ENCODE measurements at regions not wholly inside any gene's neighbourhood (a gene's known extent, or its start where the extent isn't known, plus 50 kb on each side); places are given as distances from the start of the nearest gene placed in this dataset.

DNA sequence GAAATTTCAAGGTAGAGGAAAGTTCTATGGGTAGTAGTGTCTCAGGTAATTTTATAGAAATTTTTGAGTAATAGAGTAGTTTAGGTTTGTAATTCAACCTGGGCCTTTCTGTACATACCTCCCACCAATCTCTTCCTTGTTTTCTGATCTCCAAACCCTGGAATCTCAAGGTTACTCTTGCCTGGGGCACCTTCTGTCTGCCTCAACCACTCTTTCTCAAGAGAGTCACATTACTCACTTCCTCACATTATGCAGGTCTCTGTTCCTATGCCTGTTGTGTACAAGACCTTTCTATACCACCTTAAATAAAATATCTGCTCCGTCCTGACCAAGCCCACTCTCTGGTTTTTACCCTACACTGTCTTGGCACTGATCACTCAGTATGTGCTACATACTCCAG, 412.6 kb upstream of the CTNND2 start:
- TF ChIP-seq SRF (IDR thresholded peaks at IDR 0.05; ENCODE audit: low read depth) (no peak), POLR2AphosphoS5 (IDR thresholded peaks at IDR 0.05; ENCODE audit: low read depth, low read length) (no peak), RAD21 (IDR thresholded peaks at IDR 0.05; ENCODE audit: low read depth) (no peak), EZH2 (IDR thresholded peaks at IDR 0.05) (no peak), CEBPB (IDR thresholded peaks at IDR 0.05; ENCODE audit: low read depth) (no peak), POLR2A (IDR thresholded peaks at IDR 0.05; ENCODE audit: borderline replicate concordance, extremely low read depth, insufficient read depth, insufficient read length) (no peak)
- TF ChIP-seq, protein P1, sequence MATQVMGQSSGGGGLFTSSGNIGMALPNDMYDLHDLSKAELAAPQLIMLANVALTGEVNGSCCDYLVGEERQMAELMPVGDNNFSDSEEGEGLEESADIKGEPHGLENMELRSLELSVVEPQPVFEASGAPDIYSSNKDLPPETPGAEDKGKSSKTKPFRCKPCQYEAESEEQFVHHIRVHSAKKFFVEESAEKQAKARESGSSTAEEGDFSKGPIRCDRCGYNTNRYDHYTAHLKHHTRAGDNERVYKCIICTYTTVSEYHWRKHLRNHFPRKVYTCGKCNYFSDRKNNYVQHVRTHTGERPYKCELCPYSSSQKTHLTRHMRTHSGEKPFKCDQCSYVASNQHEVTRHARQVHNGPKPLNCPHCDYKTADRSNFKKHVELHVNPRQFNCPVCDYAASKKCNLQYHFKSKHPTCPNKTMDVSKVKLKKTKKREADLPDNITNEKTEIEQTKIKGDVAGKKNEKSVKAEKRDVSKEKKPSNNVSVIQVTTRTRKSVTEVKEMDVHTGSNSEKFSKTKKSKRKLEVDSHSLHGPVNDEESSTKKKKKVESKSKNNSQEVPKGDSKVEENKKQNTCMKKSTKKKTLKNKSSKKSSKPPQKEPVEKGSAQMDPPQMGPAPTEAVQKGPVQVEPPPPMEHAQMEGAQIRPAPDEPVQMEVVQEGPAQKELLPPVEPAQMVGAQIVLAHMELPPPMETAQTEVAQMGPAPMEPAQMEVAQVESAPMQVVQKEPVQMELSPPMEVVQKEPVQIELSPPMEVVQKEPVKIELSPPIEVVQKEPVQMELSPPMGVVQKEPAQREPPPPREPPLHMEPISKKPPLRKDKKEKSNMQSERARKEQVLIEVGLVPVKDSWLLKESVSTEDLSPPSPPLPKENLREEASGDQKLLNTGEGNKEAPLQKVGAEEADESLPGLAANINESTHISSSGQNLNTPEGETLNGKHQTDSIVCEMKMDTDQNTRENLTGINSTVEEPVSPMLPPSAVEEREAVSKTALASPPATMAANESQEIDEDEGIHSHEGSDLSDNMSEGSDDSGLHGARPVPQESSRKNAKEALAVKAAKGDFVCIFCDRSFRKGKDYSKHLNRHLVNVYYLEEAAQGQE (IDR thresholded peaks at IDR 0.05; ENCODE audit: low read depth) = no peak

All from HCT116 (cell line).